IMR-90 (cell line): ENCODE measurements at regions not wholly inside any gene's neighbourhood (a gene's known extent, or its start where the extent isn't known, plus 50 kb on each side); places are given as distances from the start of the nearest gene placed in this dataset.

Source experiments
- ATAC-seq: fragments of 200-7000 bp; cut with Tn5 transposase; 2 replicates; pipeline ENCODE4 v1.9.1; 2020; ENCODE audit warnings: low read depth, mild to moderate bottlenecking, moderate library complexity
- BruUV-seq: library from RNA; stranded (reverse); fragments of 400-500 nt; replicated peaks from 2 replicates; lab custom pipeline; 2021; lab: Mats Ljungman, UMichigan
- CTCF ChIA-PET: fragments of 300-600 bp; formaldehyde crosslinking; extraction: SDS; loops from one replicate; lab custom pipeline; 2021; ENCODE audit warnings: antibody characterized with exemption; lab: Yijun Ruan, JAX
- POLR2A ChIA-PET: fragments of 300-600 bp; sonication (Branson Sonifier 250); formaldehyde crosslinking; loops from one replicate; lab custom pipeline; 2022; ENCODE audit warnings: antibody characterized with exemption; ENCODE audit not compliant: unreplicated experiment; lab: Charles Lee
- DNase-seq: peaks from one replicate; pipeline ENCODE4 v3.0.0; 2013
- H2AFZ ChIP-seq: replicated peaks from 2 replicates; pipeline ENCODE3; 2013; ENCODE audit warnings: low read length, mild to moderate bottlenecking; ENCODE audit not compliant: poor library complexity
- H2AK5ac ChIP-seq: 2 replicates; pipeline ENCODE4 v1.6.1; 2013; ENCODE audit warnings: low read depth, low read length, inconsistent platforms
- H2AK9ac ChIP-seq: replicated peaks from 2 replicates; pipeline ENCODE3; 2013; ENCODE audit warnings: mild to moderate bottlenecking, low read depth, low read length, moderate library complexity; ENCODE audit not compliant: poor library complexity
- H2BK120ac ChIP-seq: 2 replicates; pipeline ENCODE4 v1.6.1; 2013; ENCODE audit warnings: low read depth, low read length, inconsistent platforms
- H2BK15ac ChIP-seq: 3 replicates; pipeline ENCODE4 v1.6.1; 2013; ENCODE audit warnings: low read depth, low read length, inconsistent platforms
- H2BK20ac ChIP-seq: 2 replicates; pipeline ENCODE4 v1.6.1; 2013; ENCODE audit warnings: low read depth, mild to moderate bottlenecking, inconsistent platforms, low read length, moderate library complexity
- H2BK5ac ChIP-seq: 2 replicates; pipeline ENCODE4 v1.6.1; 2013; ENCODE audit warnings: mild to moderate bottlenecking, low read depth, low read length, inconsistent platforms; ENCODE audit not compliant: poor library complexity, severe bottlenecking
- H3K14ac ChIP-seq: replicated peaks from 2 replicates; pipeline ENCODE4 v1.6.1; 2013; ENCODE audit warnings: low read depth, low read length, inconsistent platforms
- H3K18ac ChIP-seq: 2 replicates; pipeline ENCODE4 v1.6.1; 2013; ENCODE audit warnings: low read depth, low read length, control low read depth
- H3K23ac ChIP-seq: 2 replicates; pipeline ENCODE4 v1.6.1; 2013; ENCODE audit warnings: low read depth, low read length, inconsistent platforms
- H3K27ac ChIP-seq: 2 replicates; pipeline ENCODE4 v1.5.1; 2013; ENCODE audit warnings: mild to moderate bottlenecking, control low read depth, low read length; ENCODE audit not compliant: insufficient read depth
- H3K27me3 ChIP-seq: 2 replicates; pipeline ENCODE4 v1.6.1; 2013; ENCODE audit warnings: low read length; ENCODE audit not compliant: control insufficient read depth, insufficient read depth
- H3K36me3 ChIP-seq: 2 replicates; pipeline ENCODE4 v1.6.1; 2013; ENCODE audit warnings: low read length, mixed read lengths; ENCODE audit not compliant: control insufficient read depth, insufficient read depth
- H3K4ac ChIP-seq: 2 replicates; pipeline ENCODE4 v1.6.1; 2013; ENCODE audit warnings: low read depth, low read length, inconsistent platforms
- H3K4me1 ChIP-seq: 2 replicates; pipeline ENCODE4 v1.6.1; 2013; ENCODE audit warnings: low read length, mixed read lengths; ENCODE audit not compliant: control insufficient read depth, insufficient read depth
- H3K4me2 ChIP-seq: 2 replicates; pipeline ENCODE4 v1.6.1; 2013; ENCODE audit warnings: low read depth, mild to moderate bottlenecking, control low read depth, low read length, moderate library complexity
- H3K4me3 ChIP-seq: 2 replicates; pipeline ENCODE4 v1.5.1; 2013; ENCODE audit warnings: low read depth, mild to moderate bottlenecking, control low read depth, low read length, moderate library complexity; ENCODE audit not compliant: insufficient read depth
- H3K56ac ChIP-seq: 2 replicates; pipeline ENCODE4 v1.6.1; 2013; ENCODE audit warnings: low read length, inconsistent platforms; ENCODE audit not compliant: insufficient read depth; ENCODE audit errors: extremely low read depth
- H3K79me1 ChIP-seq, 2 experiments: 2 replicates each; pipeline ENCODE4 v1.6.1; 2013; ENCODE audit warnings: low read length in 2 of 2, inconsistent platforms in 1 of 2, low read depth in 1 of 2
- H3K9ac ChIP-seq: 2 replicates; pipeline ENCODE4 v1.6.1; 2013; ENCODE audit warnings: low read depth, low read length, control low read depth
- H3K9me1 ChIP-seq: 2 replicates; pipeline ENCODE4 v1.6.1; 2013; ENCODE audit warnings: low read length, inconsistent platforms; ENCODE audit not compliant: insufficient read depth
- H3K9me3 ChIP-seq: 2 replicates; pipeline ENCODE4 v1.6.1; 2013; ENCODE audit warnings: low read length; ENCODE audit not compliant: control insufficient read depth, insufficient read depth
- H4K20me1 ChIP-seq: 2 replicates; pipeline ENCODE4 v1.6.1; 2013; ENCODE audit warnings: low read length, inconsistent platforms; ENCODE audit not compliant: insufficient read depth
- H4K5ac ChIP-seq: 2 replicates; pipeline ENCODE4 v1.6.1; 2013; ENCODE audit warnings: mild to moderate bottlenecking, low read depth, low read length, control low read depth
- H4K8ac ChIP-seq, 2 experiments: 2 replicates each; pipeline ENCODE4 v1.6.1; 2013; ENCODE audit warnings: low read depth in 2 of 2, low read length in 2 of 2, control low read depth in 1 of 2, inconsistent platforms in 1 of 2
- H4K91ac ChIP-seq: 2 replicates; pipeline ENCODE4 v1.6.1; 2013; ENCODE audit warnings: low read depth, low read length, inconsistent platforms; ENCODE audit not compliant: insufficient read depth
- BHLHE40 ChIP-seq: fragments of 150-350 bp; IDR thresholded peaks from 2 replicates; pipeline ENCODE4 v1.6.1; 2016; ENCODE audit warnings: mild to moderate bottlenecking, low read depth, low read length
- CTCF ChIP-seq: conservative IDR thresholded peaks from 2 replicates; pipeline ENCODE4 v1.5.1; 2012; ENCODE audit warnings: mild to moderate bottlenecking, low read depth, low read length, improper control_type of control experiment
- ELK1 ChIP-seq: fragments of 150-350 bp; IDR thresholded peaks from 2 replicates; pipeline ENCODE4 v1.6.1; 2016; ENCODE audit warnings: low read depth, mild to moderate bottlenecking, low read length, moderate library complexity, borderline replicate concordance
- RCOR1 ChIP-seq: IDR thresholded peaks from 2 replicates; pipeline ENCODE4 v1.6.1; 2012; ENCODE audit warnings: mild to moderate bottlenecking, low read length, improper control_type of control experiment; ENCODE audit not compliant: insufficient replicate concordance
- WGBS, 2 experiments: methylation state at CpG; one replicate each; pipeline versions ENCODE4 v1.1.5 to v1.1.7; 2013; ENCODE audit warnings: missing lambda C conversion rate in 2 of 2; ENCODE audit not compliant: insufficient read length in 1 of 2; ENCODE audit errors: extremely low coverage in 2 of 2; 5-methylcytosine and 5-hydroxymethylcytosine counted together
- dilution Hi-C: fragments of 300-500 bp; cut with HindIII; formaldehyde crosslinking; loops from one replicate; pipeline ENCODE4 v1.14.3; 2018; ENCODE audit warnings: low sequenced_read_pairs; ENCODE audit not compliant: unreplicated experiment
- in situ Hi-C: fragments of 300-500 bp; cut with MboI; formaldehyde crosslinking; loops from 3 replicates; pipeline ENCODE4 v1.14.3; 2019; ENCODE audit warnings: low sequenced_read_pairs, inconsistent platforms, mixed read lengths
- intact Hi-C: fragments of 100-400 bp; cut with micrococcal nuclease; formaldehyde crosslinking; loops from 2 replicates; pipeline ENCODE4 v1.10.0; 2022

GRCh38 chr21:27260728-27261127, 293.8 kb upstream of the ADAMTS5 start:
- Histone ChIP-seq H2BK5ac (no peak overlapping the region), H2AK9ac (no peak overlapping the region), H2BK15ac (no peak overlapping the region), H3K27ac (no peak overlapping the region), H3K9me3 (no peaks in the 10 kb centered on the region), H4K5ac (no peak overlapping the region), H3K23ac (no peak overlapping the region), H3K9me1 (no peaks in the 10 kb centered on the region), H3K27me3 (no peaks in the 10 kb centered on the region), H3K18ac (no peak overlapping the region), H4K91ac (no peak overlapping the region), H3K79me1 (no peaks in the 10 kb centered on the region), H4K8ac (no peak overlapping the region), H3K4me3 (no peak overlapping the region), H4K20me1 (no peaks in the 10 kb centered on the region), H3K4me1 (no peaks in the 10 kb centered on the region), H3K36me3 (no peaks in the 10 kb centered on the region), H2AK5ac (no peak overlapping the region), H3K4ac (no peak overlapping the region), H3K56ac (no peak overlapping the region), H2BK120ac (no peak overlapping the region), H3K14ac (no peak overlapping the region), H2BK20ac (no peak overlapping the region), H3K9ac (no peak overlapping the region), H2AFZ (no peak overlapping the region), H3K4me2 (no peak overlapping the region)
- TF ChIP-seq BHLHE40 (no peak), CTCF (no peak), ELK1 (no peak), RCOR1 (no peak)
- ATAC-seq (no peak), DNase-seq (no peak)
- ChIA-PET CTCF (interaction anchor here (0.6 kb wide), 1 partner anchor 14 kb away, joined by 3 read pairs; no protein-coding TSS in a partner anchor), POLR2A (no interaction called here)
- dilution Hi-C loops (no loop called here), intact Hi-C loops (no loop called here), in situ Hi-C loops (no loop called here)
- BruUV-seq, result no TSS peak
- no CpG with 5 or more reads among the region's 2 CpGs for WGBS, 2 experiments
